Caco-2 (cell line): ENCODE measurements at regions not wholly inside any gene's neighbourhood (a gene's known extent, or its start where the extent isn't known, plus 50 kb on each side); places are given as distances from the start of the nearest gene placed in this dataset.
"Not testable (repeated sequence)": the region's sequence is repeated elsewhere in the genome, so short reads cannot be mapped to it uniquely, and the experiment has no call there.

Experiments used
- BruUV-seq: library from RNA; stranded (reverse); fragments of 400-500 nt; replicated peaks from 2 replicates; lab custom pipeline; 2021; lab: Mats Ljungman, UMichigan
- CTCF ChIA-PET: fragments of 300-600 bp; sonication (Branson Sonifier 250); formaldehyde crosslinking; loops from one replicate; lab custom pipeline; 2022; ENCODE audit warnings: antibody characterized with exemption; lab: Charles Lee
- POLR2A ChIA-PET: fragments of 300-600 bp; sonication (Branson Sonifier 250); formaldehyde crosslinking; loops from one replicate; lab custom pipeline; 2022; ENCODE audit warnings: antibody characterized with exemption; lab: Charles Lee
- DNase-seq, 2 experiments: peaks; one replicate each; pipeline versions ENCODE4 v3.0.0 to v3.0.0-alpha.2; 2020 to 2022
- H3K27me3 ChIP-seq: replicated peaks from 2 replicates; pipeline ENCODE4 v1.6.0; 2011; ENCODE audit warnings: low read length; ENCODE audit not compliant: control insufficient read depth, insufficient read depth
- H3K36me3 ChIP-seq: 2 replicates; pipeline ENCODE4 v1.5.1; 2011; ENCODE audit warnings: low read length; ENCODE audit not compliant: control insufficient read depth, insufficient read depth
- H3K4me1 ChIP-seq: fragments of 250-450 bp; sonication (Bioruptor Pico); 2 replicates; pipeline ENCODE4 v1.5.1; 2020; ENCODE audit warnings: mild to moderate bottlenecking
- H3K4me3 ChIP-seq: 2 replicates; pipeline ENCODE4 v1.5.1; 2011; ENCODE audit warnings: low read depth, mild to moderate bottlenecking, control low read depth, low read length
- H3K9me3 ChIP-seq: fragments of 250-450 bp; sonication (Bioruptor Pico); 2 replicates; pipeline ENCODE4 v1.5.1; 2020; ENCODE audit warnings: mild to moderate bottlenecking, moderate library complexity
- H3K27ac Mint-ChIP-seq: one replicate; pipeline ENCODE4 v1.8.0; 2022; ENCODE audit warnings: mixed read lengths; ENCODE audit not compliant: unreplicated experiment
- H3K27me3 Mint-ChIP-seq: one replicate; pipeline ENCODE4 v1.8.0; 2022; ENCODE audit warnings: mixed read lengths; ENCODE audit not compliant: insufficient read depth, unreplicated experiment
- H3K36me3 Mint-ChIP-seq: one replicate; pipeline ENCODE4 v1.8.0; 2022; ENCODE audit warnings: mild to moderate bottlenecking, mixed read lengths; ENCODE audit not compliant: insufficient read depth, unreplicated experiment
- H3K4me1 Mint-ChIP-seq: one replicate; pipeline ENCODE4 v1.8.0; 2022; ENCODE audit warnings: low read depth, mixed read lengths; ENCODE audit not compliant: unreplicated experiment
- H3K4me3 Mint-ChIP-seq: one replicate; pipeline ENCODE4 v1.8.0; 2022; ENCODE audit warnings: mild to moderate bottlenecking, moderate library complexity, mixed read lengths; ENCODE audit not compliant: unreplicated experiment
- H3K9me3 Mint-ChIP-seq: one replicate; pipeline ENCODE4 v1.8.0; 2022; ENCODE audit warnings: mixed read lengths; ENCODE audit not compliant: unreplicated experiment
- intact Hi-C: fragments of 100-400 bp; cut with micrococcal nuclease; formaldehyde crosslinking; loops from one replicate; pipeline ENCODE4 v1.10.0; 2022; ENCODE audit not compliant: unreplicated experiment
- TF ChIP-seq, protein P1 (sequence below), 2 experiments: fragments of 200-600 bp in 1 of 2; IDR thresholded peaks; 1 replicate in 1 of 2; 2 replicates in 1 of 2; pipeline versions ENCODE4 v1.5.1 to v1.8.0; 2011 to 2022; ENCODE audit warnings: antibody characterized with exemption in 1 of 2, control low read depth in 1 of 2, inconsistent platforms in 1 of 2, low read depth in 1 of 2, low read length in 1 of 2, mild to moderate bottlenecking in 1 of 2, moderate library complexity in 1 of 2; ENCODE audit not compliant: insufficient read depth in 1 of 2, severe bottlenecking in 1 of 2, unreplicated experiment in 1 of 2

DNA sequence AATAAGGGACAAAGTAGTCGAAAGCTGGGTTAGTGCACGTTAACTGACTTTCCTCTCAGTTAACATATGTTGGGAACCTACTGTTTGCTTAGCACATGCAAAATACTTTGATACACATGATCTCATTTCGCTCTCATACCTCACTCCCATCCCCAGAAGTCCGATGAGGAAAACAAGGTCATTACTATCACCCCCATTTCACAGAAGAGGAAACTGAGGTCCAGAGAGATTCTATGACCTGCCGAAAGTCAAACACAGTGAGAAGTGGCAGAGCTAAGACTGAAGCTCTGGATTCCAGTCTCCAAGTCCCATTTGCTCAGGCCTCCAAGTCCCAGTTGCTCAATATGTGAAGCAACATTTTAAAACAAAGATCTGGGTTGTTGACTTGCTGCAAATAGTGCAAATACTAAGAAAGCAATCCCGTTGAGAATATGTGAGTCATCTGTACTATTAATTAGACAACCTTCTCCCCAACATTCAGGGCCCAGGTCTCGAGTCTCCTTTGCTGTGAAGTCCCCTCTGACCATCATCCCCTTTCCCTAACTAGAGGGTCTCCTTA is 170.6 kb upstream of the PWP1 start:
- no peaks in the 10 kb centered on the region for H3K36me3 Mint-ChIP-seq
- Histone ChIP-seq H3K36me3 (no peaks in the 10 kb centered on the region), H3K27me3 (no peaks in the 10 kb centered on the region), H3K9me3 (no peaks in the 10 kb centered on the region), H3K4me3 (no peak overlapping the region), H3K4me1 (no peaks in the 10 kb centered on the region)
- H3K27me3 Mint-ChIP-seq = peaks cover 11% of the 10 kb centered on the region
- CTCF ChIA-PET = no interaction called here
- DNase-seq = no peak
- POLR2A ChIA-PET = no interaction called here
- H3K9me3 Mint-ChIP-seq = no peaks in the 10 kb centered on the region
- no peaks in the 10 kb centered on the region for H3K4me1 Mint-ChIP-seq
- no TSS peak for BruUV-seq
- no peak overlapping the region for H3K27ac Mint-ChIP-seq
- intact Hi-C loops = no loop called here
- H3K4me3 Mint-ChIP-seq = no peak overlapping the region
- TF ChIP-seq, protein P1, sequence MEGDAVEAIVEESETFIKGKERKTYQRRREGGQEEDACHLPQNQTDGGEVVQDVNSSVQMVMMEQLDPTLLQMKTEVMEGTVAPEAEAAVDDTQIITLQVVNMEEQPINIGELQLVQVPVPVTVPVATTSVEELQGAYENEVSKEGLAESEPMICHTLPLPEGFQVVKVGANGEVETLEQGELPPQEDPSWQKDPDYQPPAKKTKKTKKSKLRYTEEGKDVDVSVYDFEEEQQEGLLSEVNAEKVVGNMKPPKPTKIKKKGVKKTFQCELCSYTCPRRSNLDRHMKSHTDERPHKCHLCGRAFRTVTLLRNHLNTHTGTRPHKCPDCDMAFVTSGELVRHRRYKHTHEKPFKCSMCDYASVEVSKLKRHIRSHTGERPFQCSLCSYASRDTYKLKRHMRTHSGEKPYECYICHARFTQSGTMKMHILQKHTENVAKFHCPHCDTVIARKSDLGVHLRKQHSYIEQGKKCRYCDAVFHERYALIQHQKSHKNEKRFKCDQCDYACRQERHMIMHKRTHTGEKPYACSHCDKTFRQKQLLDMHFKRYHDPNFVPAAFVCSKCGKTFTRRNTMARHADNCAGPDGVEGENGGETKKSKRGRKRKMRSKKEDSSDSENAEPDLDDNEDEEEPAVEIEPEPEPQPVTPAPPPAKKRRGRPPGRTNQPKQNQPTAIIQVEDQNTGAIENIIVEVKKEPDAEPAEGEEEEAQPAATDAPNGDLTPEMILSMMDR (IDR thresholded peaks at IDR 0.05; ENCODE audit: insufficient read depth in 1 of 2, low read depth in 1 of 2, low read length in 1 of 2, severe bottlenecking in 1 of 2, unreplicated experiment in 1 of 2) = no peak

DNA sequence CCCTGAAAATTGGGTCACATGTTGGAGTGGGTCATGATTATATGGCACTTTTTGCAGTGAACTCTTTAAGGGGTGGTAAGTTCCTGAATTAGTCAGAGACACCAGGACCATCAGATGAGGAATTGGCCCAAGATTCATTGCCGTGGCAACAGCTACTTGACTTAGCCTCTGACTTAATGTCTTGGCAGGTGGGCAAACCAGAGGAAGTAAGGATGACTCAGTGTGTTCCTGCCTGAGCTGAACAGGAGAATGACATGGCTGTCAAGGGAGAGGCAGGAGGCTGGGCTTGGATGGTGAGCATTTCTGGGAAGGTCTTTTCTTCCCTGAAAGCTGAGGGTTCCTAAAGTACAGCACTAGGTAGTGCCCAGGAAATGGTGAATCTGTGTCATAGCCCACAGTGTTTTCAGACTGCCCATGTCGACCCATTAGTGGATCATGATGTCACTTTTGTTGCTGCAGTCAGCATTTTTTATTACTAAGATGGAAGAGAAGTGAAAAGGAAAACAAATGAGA is 170.1 kb upstream of the PWP1 start:
- intact Hi-C loops = no loop called here
- Histone ChIP-seq H3K4me3 (no peak overlapping the region), H3K27me3 (no peaks in the 10 kb centered on the region), H3K36me3 (no peaks in the 10 kb centered on the region), H3K4me1 (no peaks in the 10 kb centered on the region), H3K9me3 (no peaks in the 10 kb centered on the region)
- H3K27me3 Mint-ChIP-seq = peaks cover 11% of the 10 kb centered on the region
- H3K4me3 Mint-ChIP-seq = no peak overlapping the region
- no peak overlapping the region for H3K27ac Mint-ChIP-seq
- no peak for DNase-seq
- BruUV-seq = no TSS peak
- H3K9me3 Mint-ChIP-seq = no peaks in the 10 kb centered on the region
- no peaks in the 10 kb centered on the region for H3K36me3 Mint-ChIP-seq
- ChIA-PET CTCF (no interaction called here), POLR2A (no interaction called here)
- TF ChIP-seq, protein P1 (IDR thresholded peaks at IDR 0.05; ENCODE audit: insufficient read depth in 1 of 2, low read depth in 1 of 2, low read length in 1 of 2, severe bottlenecking in 1 of 2, unreplicated experiment in 1 of 2) = no peak
- H3K4me1 Mint-ChIP-seq = no peaks in the 10 kb centered on the region

DNA sequence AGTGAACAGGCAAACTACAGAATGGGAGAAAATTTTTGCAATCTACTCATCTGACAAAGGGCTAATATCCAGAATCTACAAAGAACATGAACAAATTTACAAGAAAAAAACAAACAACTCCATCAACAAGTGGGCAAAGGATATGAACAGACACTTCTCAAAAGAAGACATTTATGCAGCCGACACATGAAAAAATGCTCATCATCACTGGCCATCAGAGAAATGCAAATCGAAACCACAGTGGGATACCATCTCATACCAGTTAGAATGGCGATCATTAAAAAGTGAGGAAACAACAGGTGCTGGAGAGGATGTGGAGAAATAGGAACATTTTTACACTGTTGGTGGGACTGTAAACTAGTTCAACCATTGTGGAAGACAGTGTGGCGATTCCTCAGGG is 167.8 kb upstream of the PWP1 start:
- peaks cover 14% of the 10 kb centered on the region for H3K27me3 Mint-ChIP-seq
- BruUV-seq, H3K27me3 ChIP-seq, DNase-seq, POLR2A ChIA-PET, H3K4me3 ChIP-seq, H3K9me3 Mint-ChIP-seq, H3K36me3 ChIP-seq, CTCF ChIA-PET, H3K4me1 Mint-ChIP-seq, H3K27ac Mint-ChIP-seq, H3K4me3 Mint-ChIP-seq, intact Hi-C loops, H3K4me1 ChIP-seq, H3K36me3 Mint-ChIP-seq, H3K9me3 ChIP-seq: not testable (repeated sequence)
